ENCODE measurements at regions not wholly inside any gene's neighbourhood (a gene's known extent, or its start where the extent isn't known, plus 50 kb on each side); places are given as distances from the start of the nearest gene placed in this dataset.

DNA sequence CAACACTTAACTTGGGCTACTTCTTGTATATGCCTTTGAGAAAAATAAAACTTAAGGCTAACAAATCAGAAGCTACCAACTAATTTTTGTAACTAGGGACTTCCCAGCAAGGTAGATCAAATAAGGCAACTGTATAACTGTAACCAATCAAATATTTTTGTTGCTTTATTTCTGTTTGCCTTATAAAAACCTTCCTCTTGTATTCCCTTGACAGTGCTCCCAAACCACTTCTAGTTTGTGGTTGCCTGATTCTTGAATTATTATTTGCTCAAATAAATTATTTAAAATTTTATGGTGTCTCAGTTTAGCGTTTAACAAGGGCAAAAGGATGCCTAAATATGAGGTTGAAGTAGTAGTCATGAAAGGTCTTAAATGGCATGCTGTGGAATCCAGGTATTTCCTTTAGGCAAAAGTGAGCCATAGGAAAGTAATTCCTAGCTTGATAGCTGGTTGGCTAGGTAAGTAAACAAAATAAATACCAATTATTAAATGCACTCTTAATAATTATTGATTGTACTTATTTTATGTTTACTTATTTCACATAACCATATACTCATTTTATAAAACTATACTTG lies 632.6 kb downstream of the RPL10L start:
- WGBS, 2 donors: 84 to 95% methylated on average over 1 of the region's 1 CpG
- no peak for TF ChIP-seq POLR2A (IDR thresholded peaks at IDR 0.05)
- TF ChIP-seq, protein P1, sequence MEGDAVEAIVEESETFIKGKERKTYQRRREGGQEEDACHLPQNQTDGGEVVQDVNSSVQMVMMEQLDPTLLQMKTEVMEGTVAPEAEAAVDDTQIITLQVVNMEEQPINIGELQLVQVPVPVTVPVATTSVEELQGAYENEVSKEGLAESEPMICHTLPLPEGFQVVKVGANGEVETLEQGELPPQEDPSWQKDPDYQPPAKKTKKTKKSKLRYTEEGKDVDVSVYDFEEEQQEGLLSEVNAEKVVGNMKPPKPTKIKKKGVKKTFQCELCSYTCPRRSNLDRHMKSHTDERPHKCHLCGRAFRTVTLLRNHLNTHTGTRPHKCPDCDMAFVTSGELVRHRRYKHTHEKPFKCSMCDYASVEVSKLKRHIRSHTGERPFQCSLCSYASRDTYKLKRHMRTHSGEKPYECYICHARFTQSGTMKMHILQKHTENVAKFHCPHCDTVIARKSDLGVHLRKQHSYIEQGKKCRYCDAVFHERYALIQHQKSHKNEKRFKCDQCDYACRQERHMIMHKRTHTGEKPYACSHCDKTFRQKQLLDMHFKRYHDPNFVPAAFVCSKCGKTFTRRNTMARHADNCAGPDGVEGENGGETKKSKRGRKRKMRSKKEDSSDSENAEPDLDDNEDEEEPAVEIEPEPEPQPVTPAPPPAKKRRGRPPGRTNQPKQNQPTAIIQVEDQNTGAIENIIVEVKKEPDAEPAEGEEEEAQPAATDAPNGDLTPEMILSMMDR (IDR thresholded peaks at IDR 0.05): no peak
- Histone ChIP-seq H3K9me3 (no peaks in the 10 kb centered on the region), H3K27me3 (no peaks in the 10 kb centered on the region), H3K27ac (no peak overlapping the region), H3K4me1 (no peaks in the 10 kb centered on the region), H3K36me3 (ENCODE audit: low read depth, missing control alignments) (no peaks in the 10 kb centered on the region), H3K4me3 (no peak overlapping the region)
- intact Hi-C loops (cut with DNase I; ENCODE audit: low total_unique reads): no loop called here
- no peak for DNase-seq

DNA sequence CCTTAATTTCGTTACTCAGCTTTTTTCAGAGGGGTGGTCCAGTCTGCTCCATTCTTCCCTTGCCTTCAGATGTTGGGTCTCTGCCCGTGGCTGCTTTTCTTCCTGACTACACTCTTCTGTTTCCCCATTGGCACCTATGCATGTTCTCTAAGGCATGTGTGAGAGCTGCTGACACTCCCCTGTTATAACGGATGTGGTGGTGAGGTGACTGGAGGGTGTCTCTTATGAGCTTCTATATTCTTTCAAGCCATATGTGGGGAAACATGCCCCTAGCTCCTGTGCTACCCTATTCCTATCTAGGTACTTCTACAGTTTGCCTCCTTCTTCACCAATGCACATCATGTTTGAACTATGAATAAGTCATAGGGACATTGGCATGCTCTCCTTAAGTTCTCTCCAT lies 643.2 kb downstream of the RPL10L start:
- no peak for DNase-seq
- Histone ChIP-seq H3K4me1 (no peaks in the 10 kb centered on the region), H3K27me3 (no peaks in the 10 kb centered on the region), H3K4me3 (no peak overlapping the region), H3K27ac (no peak overlapping the region), H3K9me3 (no peaks in the 10 kb centered on the region), H3K36me3 (ENCODE audit: low read depth, missing control alignments) (no peaks in the 10 kb centered on the region)
- WGBS, 2 donors: 70 to 78% methylated on average over 3 of the region's 3 CpGs
- no peak for TF ChIP-seq POLR2A (IDR thresholded peaks at IDR 0.05)
- TF ChIP-seq, protein P1 (IDR thresholded peaks at IDR 0.05): no peak
- intact Hi-C loops (cut with DNase I; ENCODE audit: low total_unique reads): no loop called here

DNA sequence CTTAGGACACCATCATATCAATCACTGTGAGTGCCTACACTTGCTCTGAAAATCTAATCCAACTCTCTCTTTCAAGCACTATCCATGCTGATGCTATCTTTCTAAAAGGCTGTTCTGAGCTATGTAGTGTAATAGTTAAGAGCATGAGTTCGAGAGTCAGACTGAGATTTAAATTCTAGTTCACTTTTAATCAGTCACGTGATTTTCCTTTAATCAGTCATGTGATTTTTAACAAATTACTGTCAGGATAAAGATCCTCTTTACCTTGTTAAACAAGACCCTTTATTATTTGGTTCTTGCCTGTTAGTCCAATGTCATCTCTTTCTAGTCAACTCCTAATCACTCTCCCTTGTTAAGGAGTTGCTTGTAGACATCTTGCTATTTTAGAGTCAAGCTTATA lies 653.0 kb downstream of the RPL10L start:
- intact Hi-C loops (cut with DNase I; ENCODE audit: low total_unique reads): no loop called here
- no peaks in the 10 kb centered on the region for H3K4me1 ChIP-seq
- no peak overlapping the region for H3K4me3 ChIP-seq
- no peaks in the 10 kb centered on the region for H3K9me3 ChIP-seq
- TF ChIP-seq POLR2A (IDR thresholded peaks at IDR 0.05): no peak
- TF ChIP-seq, protein P1 (IDR thresholded peaks at IDR 0.05): no peak
- no peak for DNase-seq
- no peaks in the 10 kb centered on the region for H3K36me3 ChIP-seq (ENCODE audit: low read depth, missing control alignments)
- no peaks in the 10 kb centered on the region for H3K27me3 ChIP-seq
- H3K27ac ChIP-seq: no peak overlapping the region
- WGBS, 2 donors: 79 to 82% methylated on average over 2 of the region's 2 CpGs

DNA sequence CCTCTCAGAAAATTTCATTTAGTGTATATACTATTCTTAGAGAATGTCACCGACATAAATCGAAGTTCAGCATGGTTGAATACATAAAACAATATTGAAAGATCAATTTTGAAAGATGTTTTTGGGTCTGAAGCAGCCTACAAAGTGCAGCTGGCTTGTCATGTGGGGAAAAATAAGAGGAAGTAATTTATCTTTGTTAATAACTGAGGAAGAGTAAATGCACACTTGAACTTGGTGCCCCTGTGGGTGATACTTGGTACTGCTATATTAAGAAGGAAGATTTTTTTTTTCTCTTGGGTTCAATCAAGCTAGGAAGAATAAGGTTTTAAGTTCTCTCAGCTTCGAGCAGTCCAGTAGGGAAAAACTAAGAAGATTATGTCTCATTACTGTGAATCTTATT lies 661.3 kb downstream of the RPL10L start:
- no peak for TF ChIP-seq POLR2A (IDR thresholded peaks at IDR 0.05)
- TF ChIP-seq, protein P1 (IDR thresholded peaks at IDR 0.05): peak in 2 of 3 experiments; percentile 10 to 33
- H3K27ac ChIP-seq: no peak overlapping the region
- intact Hi-C loops (cut with DNase I; ENCODE audit: low total_unique reads): no loop called here
- H3K4me3 ChIP-seq: no peak overlapping the region
- no peaks in the 10 kb centered on the region for H3K4me1 ChIP-seq
- H3K27me3 ChIP-seq: no peaks in the 10 kb centered on the region
- no peaks in the 10 kb centered on the region for H3K36me3 ChIP-seq (ENCODE audit: low read depth, missing control alignments)
- DNase-seq: no peak
- WGBS, 2 donors: 84 to 85% methylated on average over 3 of the region's 3 CpGs
- H3K9me3 ChIP-seq: no peaks in the 10 kb centered on the region

DNA sequence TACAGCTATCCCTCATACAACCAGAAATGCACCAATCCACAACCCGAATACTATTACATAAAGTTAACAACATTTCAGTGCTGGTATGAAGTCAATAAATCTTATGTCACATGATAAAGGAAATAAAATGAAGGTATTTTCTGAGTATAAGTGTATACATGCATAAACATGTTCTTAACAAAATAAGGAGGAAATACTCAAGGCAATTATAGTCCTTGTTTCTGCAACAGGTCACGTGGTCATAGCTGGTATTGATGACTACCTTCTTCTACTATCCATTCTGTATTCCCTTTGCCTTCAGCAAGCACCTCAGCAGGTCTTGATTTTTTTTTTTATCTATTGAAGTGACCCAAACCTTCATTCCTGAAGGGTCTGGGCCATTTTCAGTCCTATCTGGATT lies 675.6 kb downstream of the RPL10L start:
- H3K27me3 ChIP-seq: no peaks in the 10 kb centered on the region
- intact Hi-C loops (cut with DNase I; ENCODE audit: low total_unique reads): no loop called here
- H3K4me3 ChIP-seq: no peak overlapping the region
- no peaks in the 10 kb centered on the region for H3K9me3 ChIP-seq
- no peaks in the 10 kb centered on the region for H3K36me3 ChIP-seq (ENCODE audit: low read depth, missing control alignments)
- no peaks in the 10 kb centered on the region for H3K4me1 ChIP-seq
- no peak overlapping the region for H3K27ac ChIP-seq
- TF ChIP-seq POLR2A (IDR thresholded peaks at IDR 0.05): no peak
- TF ChIP-seq, protein P1 (IDR thresholded peaks at IDR 0.05): no peak
- 89 to 91% methylated on average over 2 of the region's 2 CpGs for WGBS, 2 donors
- no peak for DNase-seq
